Kidney (tissue), 13 donors: ENCODE measurements at regions not wholly inside any gene's neighbourhood (a gene's known extent, or its start where the extent isn't known, plus 50 kb on each side); places are given as distances from the start of the nearest gene placed in this dataset.

Experiments
- DNase-seq, 5 donors: peaks; one replicate each; pipeline ENCODE4 v3.0.0-alpha.2; 2013 to 2020
- FAIRE-seq: peaks from 2 replicates; lab custom pipeline; 2012; peaks lifted over from hg19 to GRCh38; lab: Jason Lieb, UNC
- H3K27ac ChIP-seq, 2 donors: one replicate each; pipeline ENCODE4 v1.7.0; 2013; ENCODE audit warnings: low read depth in 2 of 2, low read length in 2 of 2, inconsistent platforms in 1 of 2
- H3K27me3 ChIP-seq: one replicate; pipeline ENCODE4 v1.7.1; 2013; ENCODE audit warnings: low read length, inconsistent platforms; ENCODE audit not compliant: control insufficient read depth, insufficient read depth
- H3K36me3 ChIP-seq, 3 donors: one replicate each; pipeline versions ENCODE4 v1.7.0 to v1.7.1; 2013; ENCODE audit warnings: low read length in 3 of 3, control low read depth in 1 of 3, inconsistent platforms in 1 of 3; ENCODE audit not compliant: insufficient read depth in 3 of 3, control insufficient read depth in 2 of 3
- H3K4me1 ChIP-seq, 3 donors: one replicate each; pipeline versions ENCODE4 v1.7.0 to v1.7.1; 2013; ENCODE audit warnings: low read length in 3 of 3, inconsistent platforms in 1 of 3, low read depth in 1 of 3; ENCODE audit not compliant: control insufficient read depth in 2 of 3, insufficient read depth in 2 of 3
- H3K4me3 ChIP-seq, 3 donors: one replicate each; pipeline versions ENCODE4 v1.7.0 to v1.8.1; 2013; ENCODE audit warnings: low read length in 3 of 3, control low read depth in 1 of 3, inconsistent platforms in 1 of 3
- H3K9ac ChIP-seq, 3 donors: one replicate each; pipeline versions ENCODE4 v1.7.0 to v1.7.1; 2013; ENCODE audit warnings: low read length in 3 of 3, control low read depth in 1 of 3, inconsistent platforms in 1 of 3
- H3K9me3 ChIP-seq, 3 donors: one replicate each; pipeline versions ENCODE4 v1.7.0 to v1.7.1; 2013; ENCODE audit warnings: low read length in 3 of 3, control low read depth in 1 of 3, inconsistent platforms in 1 of 3; ENCODE audit not compliant: control insufficient read depth in 2 of 3, insufficient read depth in 1 of 3
- intact Hi-C: fragments of 100-400 bp; cut with DNase I; formaldehyde crosslinking; loops from one replicate; pipeline ENCODE4 v1.11.1; 2022
- TF ChIP-seq, protein P1 (sequence below): IDR thresholded peaks from 3 replicates; pipeline ENCODE4 v1.5.1; 2012; ENCODE audit warnings: mild to moderate bottlenecking, moderate library complexity, borderline replicate concordance; ENCODE audit not compliant: insufficient read depth; ENCODE audit errors: extremely low read depth
- donor health status: control.
- donor health status: control.
- donor health status: control.
- donor health status: control.
- donor health status: control.
- donor health status: DM: yes; HTN: yes; CAD: no.
- donor health status: Normal renal cell carcinoma (clear cell type).

DNA sequence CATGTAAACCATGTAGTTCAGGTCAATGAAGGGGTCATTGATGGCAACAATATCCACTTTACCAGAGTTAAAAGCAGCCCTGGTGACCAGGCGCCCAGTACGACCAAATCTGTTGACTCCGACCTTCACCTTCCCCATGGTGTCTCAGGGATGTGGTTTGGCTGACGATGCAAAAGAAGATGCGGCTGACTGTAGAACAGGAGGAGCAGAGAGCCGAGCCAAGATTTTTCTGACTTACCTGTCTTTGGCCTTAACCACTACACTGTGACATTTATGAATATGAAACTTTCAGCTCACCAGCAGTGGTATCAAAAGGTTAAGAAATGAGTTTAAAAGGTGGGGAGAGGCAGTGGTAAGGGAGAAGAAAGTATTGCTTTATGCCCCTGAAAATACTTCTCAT lies 309.8 kb downstream of the BCOR start:
- Histone ChIP-seq H3K9ac (no peak overlapping the region), H3K4me3 (no peak overlapping the region), H3K36me3 (no peaks in the 10 kb centered on the region), H3K27ac (no peak overlapping the region), H3K27me3 (no peaks in the 10 kb centered on the region), H3K4me1 (no peaks in the 10 kb centered on the region), H3K9me3 (no peaks in the 10 kb centered on the region)
- intact Hi-C loops: no loop called here
- FAIRE-seq (no peak), DNase-seq (no peak)
- TF ChIP-seq, protein P1, sequence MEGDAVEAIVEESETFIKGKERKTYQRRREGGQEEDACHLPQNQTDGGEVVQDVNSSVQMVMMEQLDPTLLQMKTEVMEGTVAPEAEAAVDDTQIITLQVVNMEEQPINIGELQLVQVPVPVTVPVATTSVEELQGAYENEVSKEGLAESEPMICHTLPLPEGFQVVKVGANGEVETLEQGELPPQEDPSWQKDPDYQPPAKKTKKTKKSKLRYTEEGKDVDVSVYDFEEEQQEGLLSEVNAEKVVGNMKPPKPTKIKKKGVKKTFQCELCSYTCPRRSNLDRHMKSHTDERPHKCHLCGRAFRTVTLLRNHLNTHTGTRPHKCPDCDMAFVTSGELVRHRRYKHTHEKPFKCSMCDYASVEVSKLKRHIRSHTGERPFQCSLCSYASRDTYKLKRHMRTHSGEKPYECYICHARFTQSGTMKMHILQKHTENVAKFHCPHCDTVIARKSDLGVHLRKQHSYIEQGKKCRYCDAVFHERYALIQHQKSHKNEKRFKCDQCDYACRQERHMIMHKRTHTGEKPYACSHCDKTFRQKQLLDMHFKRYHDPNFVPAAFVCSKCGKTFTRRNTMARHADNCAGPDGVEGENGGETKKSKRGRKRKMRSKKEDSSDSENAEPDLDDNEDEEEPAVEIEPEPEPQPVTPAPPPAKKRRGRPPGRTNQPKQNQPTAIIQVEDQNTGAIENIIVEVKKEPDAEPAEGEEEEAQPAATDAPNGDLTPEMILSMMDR: no peak

DNA sequence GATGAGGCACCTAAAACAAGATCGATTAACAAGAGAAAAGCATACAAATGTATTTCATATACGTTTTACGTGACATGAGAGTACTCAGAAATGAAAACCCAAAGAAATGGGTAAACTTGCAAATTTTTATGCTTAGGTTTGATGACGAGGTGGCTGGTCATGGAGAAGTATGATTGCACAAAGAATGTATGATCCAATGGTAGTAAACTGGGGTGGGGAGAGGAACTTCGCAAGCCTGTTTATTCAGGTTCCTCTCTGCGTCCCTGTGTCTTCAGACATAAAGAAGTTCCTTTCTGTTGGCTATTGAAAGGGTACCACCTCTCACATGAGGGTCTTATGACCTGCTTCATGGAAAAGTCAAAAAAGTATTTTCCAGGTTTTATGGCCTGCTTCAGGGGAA lies 309.2 kb downstream of the BCOR start:
- no peak overlapping the region for H3K27ac ChIP-seq
- TF ChIP-seq, protein P1: no peak
- intact Hi-C loops: no loop called here
- FAIRE-seq (no peak), DNase-seq (no peak)
- H3K36me3 ChIP-seq: no peaks in the 10 kb centered on the region
- no peak overlapping the region for H3K9ac ChIP-seq
- no peaks in the 10 kb centered on the region for H3K27me3 ChIP-seq
- H3K4me1 ChIP-seq: no peaks in the 10 kb centered on the region
- H3K9me3 ChIP-seq: no peaks in the 10 kb centered on the region
- no peak overlapping the region for H3K4me3 ChIP-seq

DNA sequence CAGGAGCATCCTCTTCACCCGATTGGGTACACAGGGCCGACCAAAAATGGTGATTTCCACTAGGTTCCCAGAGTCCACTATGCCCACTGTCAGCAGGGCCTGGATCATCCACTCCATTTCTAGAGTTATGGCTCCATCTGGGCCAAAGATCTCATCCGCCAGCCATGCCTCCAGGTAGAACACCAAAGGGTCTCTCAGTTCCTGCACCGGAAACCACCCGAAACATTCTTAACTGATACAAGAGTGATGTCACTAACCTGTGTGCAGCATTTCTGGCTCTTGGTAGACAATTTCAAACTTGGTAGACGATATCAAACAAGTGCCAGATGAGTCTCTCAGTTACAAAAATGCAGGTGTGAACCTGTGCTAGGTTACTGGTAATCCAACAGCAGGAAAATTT lies 306.1 kb downstream of the BCOR start:
- intact Hi-C loops: no loop called here
- FAIRE-seq: no peak

More for the DNA sequence above, 306.1 kb downstream of the BCOR start:
- Histone ChIP-seq H3K9me3 (no peaks in the 10 kb centered on the region), H3K4me1 (no peaks in the 10 kb centered on the region), H3K27ac (no peak overlapping the region), H3K9ac (no peak overlapping the region), H3K27me3 (no peaks in the 10 kb centered on the region), H3K36me3 (no peaks in the 10 kb centered on the region), H3K4me3 (no peak overlapping the region)
- TF ChIP-seq, protein P1: no peak
- DNase-seq: no peak
